Right renal pelvis (tissue), 4 donors: ENCODE measurements at regions not wholly inside any gene's neighbourhood (a gene's known extent, or its start where the extent isn't known, plus 50 kb on each side); places are given as distances from the start of the nearest gene placed in this dataset.

Experiments used
- DNase-seq, 4 donors: peaks; one replicate each; pipeline ENCODE4 v3.0.0-alpha.2; 2013; ENCODE audit warnings: low read depth in 4 of 4, low spot score in 3 of 4, missing footprints in 1 of 4

- no peak for DNase-seq
These were observed 99.5 kb upstream of the THRB start for GRCh38 chr3:24594161-24594560.

DNA sequence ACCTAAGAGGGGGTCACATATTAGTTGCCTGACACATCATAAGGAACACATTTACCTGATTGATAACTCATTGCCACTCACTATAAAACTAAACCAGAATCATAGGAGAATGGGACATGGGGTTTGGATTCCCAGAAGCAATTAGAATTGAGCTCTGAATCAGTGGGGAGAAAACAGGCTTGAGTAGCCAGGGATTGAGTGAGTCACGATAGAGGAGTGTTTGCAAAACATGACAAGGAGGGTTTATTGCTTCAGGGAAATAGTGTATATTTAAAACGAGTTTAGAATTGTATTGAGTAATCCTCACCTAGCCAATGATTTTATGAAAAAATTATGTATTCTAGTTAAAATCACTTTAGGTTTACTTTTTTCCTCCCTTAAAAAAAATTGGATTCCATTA lies 101.1 kb upstream of the THRB start:
- no peak for DNase-seq

DNA sequence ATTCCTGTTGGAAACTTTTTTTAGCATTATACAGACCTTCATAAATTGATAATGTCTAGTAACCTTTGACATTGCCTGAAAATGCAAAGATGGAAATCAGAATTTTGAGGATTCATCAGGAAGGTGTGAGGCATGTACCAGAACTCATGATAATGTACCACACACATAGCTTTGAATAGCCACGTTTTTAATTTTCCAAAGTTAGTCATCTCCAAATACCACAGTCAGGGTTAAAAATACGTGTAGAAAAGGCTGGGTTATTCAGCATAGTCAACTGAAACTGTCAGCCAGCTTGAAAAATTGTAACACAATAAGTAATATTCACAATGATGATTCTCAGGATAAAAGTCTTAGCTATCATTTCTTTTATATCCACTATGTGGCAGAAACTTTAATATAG lies 102.0 kb upstream of the THRB start:
- DNase-seq = no peak

DNA sequence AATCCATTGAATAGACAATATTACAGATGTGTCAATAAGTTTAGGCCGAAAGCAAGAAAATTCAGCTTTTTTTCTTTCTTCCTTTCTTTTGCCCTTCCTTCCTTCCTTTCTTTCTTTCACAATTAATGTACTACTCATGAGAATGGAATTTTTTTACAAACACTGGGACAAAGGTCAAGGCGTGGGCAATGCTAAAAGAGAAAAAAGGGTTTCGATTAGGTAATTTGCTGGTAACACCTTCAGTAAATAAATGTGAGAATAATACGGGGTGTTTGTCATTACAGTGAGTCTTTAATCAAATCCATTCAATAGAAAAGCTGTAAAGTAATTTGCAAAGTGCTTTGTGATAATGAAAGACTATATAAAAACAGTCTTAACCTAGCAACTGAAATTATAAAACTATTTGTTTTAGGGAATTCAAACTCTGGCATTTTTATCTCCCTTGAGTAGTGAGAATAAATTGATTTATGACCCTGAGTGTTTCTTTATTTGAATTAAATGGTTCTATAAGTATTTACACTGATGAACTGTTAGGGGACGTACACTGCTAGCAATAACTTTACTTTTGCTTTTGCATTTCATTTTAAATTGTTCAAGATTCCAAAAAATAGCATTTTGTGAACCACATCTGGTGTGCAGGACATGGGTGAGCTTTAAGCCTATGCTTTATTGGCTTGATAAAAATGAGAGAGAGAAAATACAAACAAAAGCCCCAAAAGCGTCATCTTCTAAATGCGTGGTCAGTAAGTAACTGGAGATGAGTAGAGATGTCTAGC lies 104.2 kb upstream of the THRB start:
- DNase-seq = no peak

GRCh38 chr3:24601066-24601939 lies 106.7 kb upstream of the THRB start:
- DNase-seq = no peak

DNA sequence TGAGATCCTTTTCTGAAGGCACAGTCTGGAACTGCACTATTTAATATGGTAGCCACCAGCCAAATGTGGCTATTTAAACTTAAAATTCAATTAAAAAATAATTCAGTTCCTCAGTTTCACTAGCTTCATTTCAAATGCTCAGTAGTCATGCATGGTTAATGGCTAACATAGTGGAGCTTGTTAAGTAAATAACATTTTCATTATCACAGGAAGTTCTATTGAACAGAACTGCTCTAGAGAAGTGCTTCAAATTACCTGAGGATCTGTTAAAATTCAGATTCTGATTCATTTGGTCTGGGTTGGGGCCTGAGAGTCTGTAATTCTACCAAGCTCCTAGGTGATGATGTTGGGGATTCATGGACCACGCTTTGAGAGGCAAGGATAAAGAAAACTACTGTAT lies 109.6 kb upstream of the THRB start:
- no peak for DNase-seq

DNA sequence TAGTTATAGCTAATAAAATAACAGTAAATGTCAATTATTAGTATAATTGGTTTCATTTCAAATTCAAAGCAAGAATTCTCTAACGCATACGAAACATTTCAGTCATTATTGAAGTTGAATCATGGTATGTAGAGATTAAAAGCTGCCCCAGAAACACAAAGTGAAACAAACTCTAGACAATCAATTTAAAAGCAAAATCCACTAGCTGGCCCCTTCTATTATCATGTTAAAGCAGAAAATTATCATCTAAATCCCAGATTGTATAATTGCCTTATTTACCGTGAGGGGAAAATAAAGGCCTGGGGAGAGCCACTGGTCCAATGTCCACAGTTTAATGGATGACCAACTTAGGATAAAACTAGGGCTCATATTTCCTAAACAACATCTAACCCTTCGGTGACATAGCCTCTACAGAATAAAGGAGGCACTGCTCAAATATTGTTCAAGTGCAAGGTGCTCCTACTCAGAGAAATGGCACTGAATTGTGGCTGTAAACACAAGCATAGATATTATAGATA lies 110.9 kb upstream of the THRB start:
- no peak for DNase-seq

DNA sequence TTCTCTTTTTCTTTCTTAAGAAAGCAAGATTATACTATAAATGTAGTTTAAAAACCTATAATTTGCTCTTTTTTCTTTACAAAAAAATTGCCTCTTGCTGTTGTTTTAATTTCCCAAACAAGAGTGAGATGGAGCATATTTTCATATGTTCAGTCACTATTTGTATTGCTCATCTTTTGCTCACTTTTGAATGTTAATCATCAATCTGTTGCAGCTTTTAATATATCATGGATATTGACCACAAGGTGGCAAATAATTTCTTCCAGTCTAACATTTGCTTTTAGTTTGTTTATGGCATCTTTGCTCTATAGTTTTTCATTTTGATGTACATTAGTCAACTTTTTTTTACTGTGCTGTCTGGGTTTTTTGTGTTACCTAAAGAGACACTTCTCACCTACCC lies 112.6 kb upstream of the THRB start:
- DNase-seq = no peak

DNA sequence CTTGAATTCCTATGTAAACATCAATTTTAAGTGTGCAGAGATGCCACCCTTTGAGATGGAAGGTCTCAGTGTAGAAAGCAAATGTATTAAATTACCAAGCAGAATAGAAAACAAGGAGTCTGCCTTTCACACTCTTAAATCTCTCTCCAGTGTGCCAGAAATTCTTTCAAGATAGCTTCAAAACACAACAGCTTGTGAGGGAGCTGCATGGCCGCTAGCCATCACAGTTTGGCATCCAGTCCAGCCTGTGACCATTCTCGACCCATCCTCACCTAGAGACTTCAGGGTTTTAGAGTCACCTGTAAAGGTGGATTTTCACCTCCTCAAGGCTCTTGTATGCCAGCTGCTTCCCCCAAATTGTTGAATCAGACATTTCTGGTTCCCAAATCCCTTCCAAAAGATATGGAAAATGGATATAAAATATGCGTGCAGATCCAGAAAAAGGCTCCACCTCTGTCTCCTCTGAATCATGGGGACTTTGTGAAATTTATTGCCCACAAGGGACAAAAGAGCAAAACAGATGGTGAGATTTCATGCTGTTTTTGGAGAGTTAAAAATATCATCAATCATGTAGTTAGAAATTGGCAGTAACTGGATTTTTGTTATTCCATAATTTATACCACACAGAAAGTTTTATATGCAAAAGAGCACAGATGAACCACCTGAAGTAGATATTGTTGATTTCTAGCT lies 114.2 kb upstream of the THRB start:
- no peak for DNase-seq

DNA sequence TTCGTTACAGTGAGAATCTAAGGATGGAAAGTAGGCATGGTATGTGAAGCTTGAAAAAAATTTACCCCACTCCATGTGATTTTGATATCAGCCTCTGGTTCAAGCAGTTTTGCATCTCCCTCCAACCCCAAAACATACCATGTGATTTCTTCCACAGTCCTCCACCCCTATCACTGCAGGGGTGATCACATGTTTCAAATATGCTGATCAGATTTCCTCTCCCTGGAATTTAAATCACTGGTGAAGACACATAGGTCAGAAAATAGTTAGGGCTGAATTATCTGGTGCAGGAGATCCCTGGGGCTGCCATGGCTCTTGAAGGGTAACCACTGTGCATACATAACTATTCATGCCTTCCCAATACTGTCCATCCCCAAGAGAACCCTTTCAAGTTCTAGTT lies 119.7 kb upstream of the THRB start:
- no peak for DNase-seq

DNA sequence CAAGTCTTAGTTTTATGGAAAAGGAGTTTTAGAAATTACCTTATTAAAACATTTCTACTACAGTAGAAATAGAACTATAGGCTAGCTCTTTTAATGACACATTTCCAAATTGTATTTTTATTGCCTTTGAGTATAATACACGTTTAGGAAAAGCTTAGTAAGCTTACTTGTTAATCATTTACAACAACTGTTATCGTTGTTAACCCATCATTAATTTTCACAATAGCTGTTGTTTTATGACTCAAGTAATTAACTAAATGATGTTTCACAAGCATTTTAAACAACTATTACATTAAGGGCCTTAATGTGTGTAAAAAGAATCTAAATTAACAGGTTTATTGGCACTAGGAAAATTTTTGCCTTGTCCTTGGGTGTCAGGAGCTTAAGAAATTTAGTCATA lies 120.5 kb upstream of the THRB start:
- DNase-seq = no peak

- no peak for DNase-seq
These were observed 121.6 kb upstream of the THRB start for GRCh38 chr3:24616110-24616829.

DNA sequence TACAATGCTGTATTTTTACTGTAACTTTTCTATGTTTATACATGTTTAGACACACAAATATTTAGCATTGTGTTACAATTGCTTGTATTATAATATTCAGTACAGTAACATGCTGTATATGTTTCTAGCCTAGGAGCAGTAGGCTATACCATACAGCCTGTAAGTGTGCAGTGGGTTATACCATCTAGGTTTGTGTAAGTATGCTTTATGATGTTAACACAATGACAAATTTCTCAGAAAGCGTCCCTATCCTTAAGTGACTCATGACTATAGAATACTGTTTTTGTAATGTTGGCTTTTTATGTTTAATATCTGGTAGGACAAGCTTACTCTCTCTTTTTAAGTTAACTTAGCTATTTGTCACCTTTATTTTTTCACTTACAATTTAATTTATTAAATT lies 127.5 kb upstream of the THRB start:
- no peak for DNase-seq

GRCh38 chr3:24622696-24623225 lies 128.1 kb upstream of the THRB start:
- DNase-seq = no peak

- no peak for DNase-seq
These were observed 129.0 kb upstream of the THRB start for GRCh38 chr3:24623657-24624056.

DNA sequence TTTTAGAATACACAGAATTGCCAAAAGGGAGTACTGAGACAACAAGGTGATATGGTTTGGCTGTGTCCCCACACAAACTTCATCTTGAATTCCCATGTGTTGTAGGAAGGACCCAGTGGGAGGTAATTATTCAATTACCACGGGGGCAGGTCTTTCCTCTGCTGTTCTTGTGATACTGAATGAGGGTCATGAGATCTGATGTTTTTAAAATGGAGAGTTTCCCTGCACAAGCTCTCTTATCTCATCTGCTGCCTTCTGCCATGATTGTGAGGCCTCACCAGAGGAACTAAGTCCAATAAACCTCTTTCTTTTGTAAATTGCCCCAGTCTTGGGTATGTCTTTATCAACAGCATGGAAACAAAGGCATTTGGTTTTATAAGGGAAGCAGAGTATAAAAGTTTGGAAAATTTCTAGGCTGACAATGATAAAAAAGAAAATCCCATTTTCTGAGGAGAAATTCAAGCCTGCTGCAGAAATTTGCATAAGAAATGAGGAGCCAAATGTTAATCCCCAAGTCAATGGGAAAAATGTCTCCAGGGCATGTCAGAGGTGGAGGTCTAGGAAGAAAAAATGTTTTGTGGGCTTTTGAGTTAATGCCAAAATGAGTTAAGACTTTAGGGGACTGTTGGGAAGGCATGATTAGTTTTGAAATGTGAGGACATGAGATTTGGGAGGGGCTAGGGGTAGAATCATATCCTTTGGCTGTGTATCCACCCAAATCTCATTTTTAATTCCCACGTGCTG lies 130.5 kb upstream of the THRB start:
- DNase-seq = no peak

GRCh38 chr3:24628523-24629258 lies 134.0 kb upstream of the THRB start:
- DNase-seq = no peak

DNA sequence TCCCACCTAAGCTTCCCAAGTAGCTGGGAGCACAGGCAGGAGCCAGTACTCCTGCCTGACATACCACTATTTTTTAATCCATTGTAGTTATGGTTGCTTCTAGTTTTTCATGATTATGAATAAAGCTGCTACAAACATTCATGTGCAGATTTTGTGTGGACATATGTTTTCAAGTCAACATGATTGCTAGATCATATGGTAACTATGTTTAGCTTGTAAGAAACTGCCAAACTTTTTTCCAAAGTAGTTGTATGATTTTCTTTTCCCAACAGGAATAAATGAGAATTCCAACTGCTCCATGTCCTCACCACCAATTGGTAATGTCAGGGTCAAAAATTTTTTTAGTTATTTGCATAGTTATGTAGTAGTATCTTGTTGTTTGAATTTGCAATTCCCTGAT lies 136.8 kb upstream of the THRB start:
- DNase-seq = no peak

DNA sequence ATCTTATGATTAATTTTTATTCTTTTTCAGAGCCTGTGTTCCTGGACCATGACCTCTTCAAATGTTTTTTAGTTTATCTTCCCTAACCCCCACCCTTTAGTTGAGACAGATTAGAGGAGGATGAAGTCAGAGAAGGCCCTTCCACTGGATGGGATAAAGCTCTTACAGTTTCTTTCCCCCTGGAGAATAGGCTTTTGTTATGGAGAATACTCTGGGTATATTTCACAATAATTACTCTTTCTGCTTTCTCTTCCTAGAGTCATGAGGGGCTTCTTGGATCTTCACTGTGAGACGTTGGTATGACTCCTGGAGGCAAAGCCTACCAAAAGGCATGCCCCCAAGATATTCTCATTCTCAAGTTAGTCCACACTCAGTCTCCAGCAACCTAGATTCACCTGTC lies 144.4 kb upstream of the THRB start:
- no peak for DNase-seq
